Panc1 (cell line): ENCODE measurements at regions not wholly inside any gene's neighbourhood (a gene's known extent, or its start where the extent isn't known, plus 50 kb on each side); places are given as distances from the start of the nearest gene placed in this dataset.

Experiments used
- ATAC-seq: fragments of 200-7000 bp; cut with Tn5 transposase; 2 replicates; pipeline ENCODE4 v1.9.1; 2020; ENCODE audit warnings: mild to moderate bottlenecking, moderate library complexity
- BruUV-seq: library from RNA; stranded (reverse); fragments of 400-500 nt; replicated peaks from 2 replicates; lab custom pipeline; 2021; lab: Mats Ljungman, UMichigan
- CTCF ChIA-PET: fragments of 300-600 bp; sonication (Branson Sonifier 250); formaldehyde crosslinking; loops from one replicate; lab custom pipeline; 2022; ENCODE audit warnings: antibody characterized with exemption; lab: Charles Lee
- POLR2A ChIA-PET: fragments of 300-600 bp; sonication (Branson Sonifier 250); formaldehyde crosslinking; loops from one replicate; lab custom pipeline; 2022; ENCODE audit warnings: antibody characterized with exemption; lab: Charles Lee
- DNase-seq: peaks from one replicate; pipeline ENCODE4 v3.0.0-alpha.2; 2010; ENCODE audit warnings: low read depth, low spot score
- H3K27ac ChIP-seq: 2 replicates; pipeline ENCODE4 v1.5.1; 2011; ENCODE audit warnings: mild to moderate bottlenecking, low read length, inconsistent platforms
- H3K27me3 ChIP-seq: fragments of 200-500 bp; sonication (Bioruptor generic); 2 replicates; pipeline ENCODE4 v1.6.0; 2014; ENCODE audit warnings: low read length, inconsistent platforms; ENCODE audit not compliant: control insufficient read depth, insufficient read depth
- H3K36me3 ChIP-seq: fragments of 200-500 bp; sonication (Bioruptor generic); 2 replicates; pipeline ENCODE4 v1.5.1; 2014; ENCODE audit warnings: inconsistent platforms, mild to moderate bottlenecking, low read length, moderate library complexity; ENCODE audit not compliant: control insufficient read depth, insufficient read depth
- H3K4me1 ChIP-seq: 2 replicates; pipeline ENCODE4 v1.5.1; 2011; ENCODE audit warnings: inconsistent platforms, mild to moderate bottlenecking, low read length, moderate library complexity; ENCODE audit not compliant: control insufficient read depth, insufficient read depth
- H3K4me3 ChIP-seq, 2 experiments: 2 replicates each; pipeline ENCODE4 v1.5.1; 2011 to 2012; ENCODE audit warnings: low read depth in 2 of 2, low read length in 2 of 2, mild to moderate bottlenecking in 2 of 2, inconsistent platforms in 1 of 2, moderate library complexity in 1 of 2
- H3K9me3 ChIP-seq: fragments of 200-500 bp; sonication (Bioruptor generic); 2 replicates; pipeline ENCODE4 v1.5.1; 2014; ENCODE audit warnings: low read depth, mild to moderate bottlenecking, inconsistent platforms, low read length, moderate library complexity; ENCODE audit not compliant: control insufficient read depth, insufficient read depth
- POLR2AphosphoS5 ChIP-seq: IDR thresholded peaks from 2 replicates; pipeline ENCODE4 v1.6.1; 2012; ENCODE audit warnings: mild to moderate bottlenecking, low read depth, low read length, moderate library complexity
- SIN3A ChIP-seq: IDR thresholded peaks from 2 replicates; pipeline ENCODE4 v1.6.1; 2012; ENCODE audit warnings: low read depth, mild to moderate bottlenecking, low read length, moderate library complexity, borderline replicate concordance; ENCODE audit not compliant: insufficient read depth
- TCF7L2 ChIP-seq: IDR thresholded peaks from 2 replicates; pipeline ENCODE4 v1.6.1; 2011; ENCODE audit warnings: mild to moderate bottlenecking, low read depth, low read length, inconsistent platforms
- in situ Hi-C: cut with HindIII; loops from 2 replicates; pipeline ENCODE4 v1.10.0; 2016; ENCODE audit warnings: low sequenced_read_pairs, low pct_unique_long_range_greater_than_20kb
- intact Hi-C: fragments of 100-400 bp; cut with micrococcal nuclease; formaldehyde crosslinking; loops from one replicate; pipeline ENCODE4 v1.10.0; 2022; ENCODE audit not compliant: unreplicated experiment
- TF ChIP-seq, protein P1 (sequence below), 2 experiments: IDR thresholded peaks; 2 replicates each; pipeline ENCODE4 v1.6.1; 2011 to 2012; ENCODE audit warnings: low read depth in 2 of 2, control low read depth in 1 of 2, low read length in 1 of 2, mild to moderate bottlenecking in 1 of 2, moderate library complexity in 1 of 2; ENCODE audit not compliant: insufficient read depth in 1 of 2
- TF ChIP-seq, protein P2 (sequence below): fragments of 450-650 bp; IDR thresholded peaks from 2 replicates; pipeline ENCODE4 v1.5.1; 2017; ENCODE audit warnings: mild to moderate bottlenecking

GRCh38 chr5:3893975-3894374 is 298.3 kb downstream of the IRX1 start:
- no peak for TF ChIP-seq POLR2AphosphoS5
- TF ChIP-seq TCF7L2 = no peak
- TF ChIP-seq SIN3A = no peak
- TF ChIP-seq, protein P1, sequence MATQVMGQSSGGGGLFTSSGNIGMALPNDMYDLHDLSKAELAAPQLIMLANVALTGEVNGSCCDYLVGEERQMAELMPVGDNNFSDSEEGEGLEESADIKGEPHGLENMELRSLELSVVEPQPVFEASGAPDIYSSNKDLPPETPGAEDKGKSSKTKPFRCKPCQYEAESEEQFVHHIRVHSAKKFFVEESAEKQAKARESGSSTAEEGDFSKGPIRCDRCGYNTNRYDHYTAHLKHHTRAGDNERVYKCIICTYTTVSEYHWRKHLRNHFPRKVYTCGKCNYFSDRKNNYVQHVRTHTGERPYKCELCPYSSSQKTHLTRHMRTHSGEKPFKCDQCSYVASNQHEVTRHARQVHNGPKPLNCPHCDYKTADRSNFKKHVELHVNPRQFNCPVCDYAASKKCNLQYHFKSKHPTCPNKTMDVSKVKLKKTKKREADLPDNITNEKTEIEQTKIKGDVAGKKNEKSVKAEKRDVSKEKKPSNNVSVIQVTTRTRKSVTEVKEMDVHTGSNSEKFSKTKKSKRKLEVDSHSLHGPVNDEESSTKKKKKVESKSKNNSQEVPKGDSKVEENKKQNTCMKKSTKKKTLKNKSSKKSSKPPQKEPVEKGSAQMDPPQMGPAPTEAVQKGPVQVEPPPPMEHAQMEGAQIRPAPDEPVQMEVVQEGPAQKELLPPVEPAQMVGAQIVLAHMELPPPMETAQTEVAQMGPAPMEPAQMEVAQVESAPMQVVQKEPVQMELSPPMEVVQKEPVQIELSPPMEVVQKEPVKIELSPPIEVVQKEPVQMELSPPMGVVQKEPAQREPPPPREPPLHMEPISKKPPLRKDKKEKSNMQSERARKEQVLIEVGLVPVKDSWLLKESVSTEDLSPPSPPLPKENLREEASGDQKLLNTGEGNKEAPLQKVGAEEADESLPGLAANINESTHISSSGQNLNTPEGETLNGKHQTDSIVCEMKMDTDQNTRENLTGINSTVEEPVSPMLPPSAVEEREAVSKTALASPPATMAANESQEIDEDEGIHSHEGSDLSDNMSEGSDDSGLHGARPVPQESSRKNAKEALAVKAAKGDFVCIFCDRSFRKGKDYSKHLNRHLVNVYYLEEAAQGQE (IDR thresholded peaks at IDR 0.05; ENCODE audit: insufficient read depth in 1 of 2, low read depth in 2 of 2, low read length in 1 of 2) = no peak
- TF ChIP-seq, protein P2, sequence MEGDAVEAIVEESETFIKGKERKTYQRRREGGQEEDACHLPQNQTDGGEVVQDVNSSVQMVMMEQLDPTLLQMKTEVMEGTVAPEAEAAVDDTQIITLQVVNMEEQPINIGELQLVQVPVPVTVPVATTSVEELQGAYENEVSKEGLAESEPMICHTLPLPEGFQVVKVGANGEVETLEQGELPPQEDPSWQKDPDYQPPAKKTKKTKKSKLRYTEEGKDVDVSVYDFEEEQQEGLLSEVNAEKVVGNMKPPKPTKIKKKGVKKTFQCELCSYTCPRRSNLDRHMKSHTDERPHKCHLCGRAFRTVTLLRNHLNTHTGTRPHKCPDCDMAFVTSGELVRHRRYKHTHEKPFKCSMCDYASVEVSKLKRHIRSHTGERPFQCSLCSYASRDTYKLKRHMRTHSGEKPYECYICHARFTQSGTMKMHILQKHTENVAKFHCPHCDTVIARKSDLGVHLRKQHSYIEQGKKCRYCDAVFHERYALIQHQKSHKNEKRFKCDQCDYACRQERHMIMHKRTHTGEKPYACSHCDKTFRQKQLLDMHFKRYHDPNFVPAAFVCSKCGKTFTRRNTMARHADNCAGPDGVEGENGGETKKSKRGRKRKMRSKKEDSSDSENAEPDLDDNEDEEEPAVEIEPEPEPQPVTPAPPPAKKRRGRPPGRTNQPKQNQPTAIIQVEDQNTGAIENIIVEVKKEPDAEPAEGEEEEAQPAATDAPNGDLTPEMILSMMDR = no peak
- H3K9me3 ChIP-seq = peaks cover 3% of the 10 kb centered on the region; the same call in 1 of the 2 replicates
- no peaks in the 10 kb centered on the region for H3K36me3 ChIP-seq
- no peak overlapping the region for H3K4me3 ChIP-seq
- DNase-seq = no peak
- no peaks in the 10 kb centered on the region for H3K27me3 ChIP-seq
- in situ Hi-C loops (no loop called here), intact Hi-C loops (no loop called here)
- ATAC-seq = no peak
- no peaks in the 10 kb centered on the region for H3K4me1 ChIP-seq
- CTCF ChIA-PET = no interaction called here
- no peak overlapping the region for H3K27ac ChIP-seq
- POLR2A ChIA-PET = no interaction called here
- no TSS peak for BruUV-seq

GRCh38 chr5:3896098-3896497 is 300.5 kb downstream of the IRX1 start:
- CTCF ChIA-PET = no interaction called here
- DNase-seq (no peak), ATAC-seq (no peak)
- TF ChIP-seq, protein P1 (IDR thresholded peaks at IDR 0.05; ENCODE audit: insufficient read depth in 1 of 2, low read depth in 2 of 2, low read length in 1 of 2) = no peak
- TF ChIP-seq TCF7L2 (no peak), SIN3A (no peak), POLR2AphosphoS5 (no peak)
- TF ChIP-seq, protein P2 = no peak
- H3K9me3 ChIP-seq = peaks cover 3% of the 10 kb centered on the region; the same call in 1 of the 2 replicates
- H3K36me3 ChIP-seq = no peaks in the 10 kb centered on the region
- POLR2A ChIA-PET = no interaction called here
- intact Hi-C loops = no loop called here
- no peaks in the 10 kb centered on the region for H3K4me1 ChIP-seq
- no peak overlapping the region for H3K27ac ChIP-seq
- H3K4me3 ChIP-seq = no peak overlapping the region
- in situ Hi-C loops = no loop called here
- no TSS peak for BruUV-seq
- H3K27me3 ChIP-seq = no peaks in the 10 kb centered on the region
